IMR-90 (cell line): ENCODE measurements at regions not wholly inside any gene's neighbourhood (a gene's known extent, or its start where the extent isn't known, plus 50 kb on each side); places are given as distances from the start of the nearest gene placed in this dataset.

ENCODE experiments used
- ATAC-seq: fragments of 200-7000 bp; cut with Tn5 transposase; 2 replicates; pipeline ENCODE4 v1.9.1; 2020; ENCODE audit warnings: low read depth, mild to moderate bottlenecking, moderate library complexity
- BruUV-seq: library from RNA; stranded (reverse); fragments of 400-500 nt; replicated peaks from 2 replicates; lab custom pipeline; 2021; lab: Mats Ljungman, UMichigan
- CTCF ChIA-PET: fragments of 300-600 bp; formaldehyde crosslinking; extraction: SDS; loops from one replicate; lab custom pipeline; 2021; ENCODE audit warnings: antibody characterized with exemption; lab: Yijun Ruan, JAX
- POLR2A ChIA-PET: fragments of 300-600 bp; sonication (Branson Sonifier 250); formaldehyde crosslinking; loops from one replicate; lab custom pipeline; 2022; ENCODE audit warnings: antibody characterized with exemption; ENCODE audit not compliant: unreplicated experiment; lab: Charles Lee
- DNase-seq: peaks from one replicate; pipeline ENCODE4 v3.0.0; 2013
- H2AFZ ChIP-seq: replicated peaks from 2 replicates; pipeline ENCODE3; 2013; ENCODE audit warnings: low read length, mild to moderate bottlenecking; ENCODE audit not compliant: poor library complexity
- H2AK5ac ChIP-seq: 2 replicates; pipeline ENCODE4 v1.6.1; 2013; ENCODE audit warnings: low read depth, low read length, inconsistent platforms
- H2AK9ac ChIP-seq: replicated peaks from 2 replicates; pipeline ENCODE3; 2013; ENCODE audit warnings: mild to moderate bottlenecking, low read depth, low read length, moderate library complexity; ENCODE audit not compliant: poor library complexity
- H2BK120ac ChIP-seq: 2 replicates; pipeline ENCODE4 v1.6.1; 2013; ENCODE audit warnings: low read depth, low read length, inconsistent platforms
- H2BK15ac ChIP-seq: 3 replicates; pipeline ENCODE4 v1.6.1; 2013; ENCODE audit warnings: low read depth, low read length, inconsistent platforms
- H2BK20ac ChIP-seq: 2 replicates; pipeline ENCODE4 v1.6.1; 2013; ENCODE audit warnings: low read depth, mild to moderate bottlenecking, inconsistent platforms, low read length, moderate library complexity
- H2BK5ac ChIP-seq: 2 replicates; pipeline ENCODE4 v1.6.1; 2013; ENCODE audit warnings: mild to moderate bottlenecking, low read depth, low read length, inconsistent platforms; ENCODE audit not compliant: poor library complexity, severe bottlenecking
- H3K14ac ChIP-seq: replicated peaks from 2 replicates; pipeline ENCODE4 v1.6.1; 2013; ENCODE audit warnings: low read depth, low read length, inconsistent platforms
- H3K18ac ChIP-seq: 2 replicates; pipeline ENCODE4 v1.6.1; 2013; ENCODE audit warnings: low read depth, low read length, control low read depth
- H3K23ac ChIP-seq: 2 replicates; pipeline ENCODE4 v1.6.1; 2013; ENCODE audit warnings: low read depth, low read length, inconsistent platforms
- H3K27ac ChIP-seq: 2 replicates; pipeline ENCODE4 v1.5.1; 2013; ENCODE audit warnings: mild to moderate bottlenecking, control low read depth, low read length; ENCODE audit not compliant: insufficient read depth
- H3K27me3 ChIP-seq: 2 replicates; pipeline ENCODE4 v1.6.1; 2013; ENCODE audit warnings: low read length; ENCODE audit not compliant: control insufficient read depth, insufficient read depth
- H3K36me3 ChIP-seq: 2 replicates; pipeline ENCODE4 v1.6.1; 2013; ENCODE audit warnings: low read length, mixed read lengths; ENCODE audit not compliant: control insufficient read depth, insufficient read depth
- H3K4ac ChIP-seq: 2 replicates; pipeline ENCODE4 v1.6.1; 2013; ENCODE audit warnings: low read depth, low read length, inconsistent platforms
- H3K4me1 ChIP-seq: 2 replicates; pipeline ENCODE4 v1.6.1; 2013; ENCODE audit warnings: low read length, mixed read lengths; ENCODE audit not compliant: control insufficient read depth, insufficient read depth
- H3K4me2 ChIP-seq: 2 replicates; pipeline ENCODE4 v1.6.1; 2013; ENCODE audit warnings: low read depth, mild to moderate bottlenecking, control low read depth, low read length, moderate library complexity
- H3K4me3 ChIP-seq: 2 replicates; pipeline ENCODE4 v1.5.1; 2013; ENCODE audit warnings: low read depth, mild to moderate bottlenecking, control low read depth, low read length, moderate library complexity; ENCODE audit not compliant: insufficient read depth
- H3K56ac ChIP-seq: 2 replicates; pipeline ENCODE4 v1.6.1; 2013; ENCODE audit warnings: low read length, inconsistent platforms; ENCODE audit not compliant: insufficient read depth; ENCODE audit errors: extremely low read depth
- H3K79me1 ChIP-seq, 2 experiments: 2 replicates each; pipeline ENCODE4 v1.6.1; 2013; ENCODE audit warnings: low read length in 2 of 2, inconsistent platforms in 1 of 2, low read depth in 1 of 2
- H3K9ac ChIP-seq: 2 replicates; pipeline ENCODE4 v1.6.1; 2013; ENCODE audit warnings: low read depth, low read length, control low read depth
- H3K9me1 ChIP-seq: 2 replicates; pipeline ENCODE4 v1.6.1; 2013; ENCODE audit warnings: low read length, inconsistent platforms; ENCODE audit not compliant: insufficient read depth
- H3K9me3 ChIP-seq: 2 replicates; pipeline ENCODE4 v1.6.1; 2013; ENCODE audit warnings: low read length; ENCODE audit not compliant: control insufficient read depth, insufficient read depth
- H4K20me1 ChIP-seq: 2 replicates; pipeline ENCODE4 v1.6.1; 2013; ENCODE audit warnings: low read length, inconsistent platforms; ENCODE audit not compliant: insufficient read depth
- H4K5ac ChIP-seq: 2 replicates; pipeline ENCODE4 v1.6.1; 2013; ENCODE audit warnings: mild to moderate bottlenecking, low read depth, low read length, control low read depth
- H4K8ac ChIP-seq, 2 experiments: 2 replicates each; pipeline ENCODE4 v1.6.1; 2013; ENCODE audit warnings: low read depth in 2 of 2, low read length in 2 of 2, control low read depth in 1 of 2, inconsistent platforms in 1 of 2
- H4K91ac ChIP-seq: 2 replicates; pipeline ENCODE4 v1.6.1; 2013; ENCODE audit warnings: low read depth, low read length, inconsistent platforms; ENCODE audit not compliant: insufficient read depth
- ELK1 ChIP-seq: fragments of 150-350 bp; IDR thresholded peaks from 2 replicates; pipeline ENCODE4 v1.6.1; 2016; ENCODE audit warnings: low read depth, mild to moderate bottlenecking, low read length, moderate library complexity, borderline replicate concordance
- FOS ChIP-seq: fragments of 150-350 bp; IDR thresholded peaks from 2 replicates; pipeline ENCODE4 v1.6.1; 2016; ENCODE audit warnings: low read depth, low read length
- MXI1 ChIP-seq: IDR thresholded peaks from 2 replicates; pipeline ENCODE4 v1.6.1; 2012; ENCODE audit warnings: low read depth, mild to moderate bottlenecking, low read length, moderate library complexity, borderline replicate concordance
- NFE2L2 ChIP-seq: fragments of 150-350 bp; IDR thresholded peaks from 2 replicates; pipeline ENCODE4 v1.6.1; 2016; ENCODE audit warnings: low read depth, mild to moderate bottlenecking, low read length
- SMC3 ChIP-seq: fragments of 150-350 bp; IDR thresholded peaks from 2 replicates; pipeline ENCODE4 v1.6.1; 2016; ENCODE audit warnings: low read depth, mild to moderate bottlenecking, antibody characterized with exemption, low read length, moderate library complexity
- WGBS, 2 experiments: methylation state at CpG; one replicate each; pipeline versions ENCODE4 v1.1.5 to v1.1.7; 2013; ENCODE audit warnings: missing lambda C conversion rate in 2 of 2; ENCODE audit not compliant: insufficient read length in 1 of 2; ENCODE audit errors: extremely low coverage in 2 of 2; 5-methylcytosine and 5-hydroxymethylcytosine counted together
- dilution Hi-C: fragments of 300-500 bp; cut with HindIII; formaldehyde crosslinking; loops from one replicate; pipeline ENCODE4 v1.14.3; 2018; ENCODE audit warnings: low sequenced_read_pairs; ENCODE audit not compliant: unreplicated experiment
- in situ Hi-C: fragments of 300-500 bp; cut with MboI; formaldehyde crosslinking; loops from 3 replicates; pipeline ENCODE4 v1.14.3; 2019; ENCODE audit warnings: low sequenced_read_pairs, inconsistent platforms, mixed read lengths
- intact Hi-C: fragments of 100-400 bp; cut with micrococcal nuclease; formaldehyde crosslinking; loops from 2 replicates; pipeline ENCODE4 v1.10.0; 2022

- ATAC-seq (no peak), DNase-seq (no peak)
- in situ Hi-C loops (no loop called here), intact Hi-C loops (no loop called here), dilution Hi-C loops (no loop called here)
- Histone ChIP-seq H3K27me3 (no peaks in the 10 kb centered on the region), H3K36me3 (no peaks in the 10 kb centered on the region), H2AK5ac (no peak overlapping the region), H3K4me2 (no peak overlapping the region), H3K4me1 (no peaks in the 10 kb centered on the region), H3K4me3 (no peak overlapping the region), H4K5ac (no peak overlapping the region), H3K27ac (no peak overlapping the region), H3K9me3 (peaks cover 2% of the 10 kb centered on the region), H4K91ac (no peak overlapping the region), H3K14ac (no peak overlapping the region), H2BK15ac (no peak overlapping the region), H2AK9ac (no peak overlapping the region), H4K20me1 (no peaks in the 10 kb centered on the region), H2BK120ac (no peak overlapping the region), H3K56ac (no peak overlapping the region), H2AFZ (no peak overlapping the region), H3K9me1 (no peaks in the 10 kb centered on the region), H3K9ac (no peak overlapping the region), H2BK20ac (no peak overlapping the region), H2BK5ac (no peak overlapping the region), H3K4ac (no peak overlapping the region), H3K23ac (no peak overlapping the region), H3K18ac (no peak overlapping the region), H3K79me1 (no peaks in the 10 kb centered on the region), H4K8ac (no peak overlapping the region)
- WGBS, 2 experiments, result 40% methylated on average over 1 of the region's 3 CpGs; no CpG with 5 or more reads in 1 of the 2 experiments
- POLR2A ChIA-PET, result no interaction called here
- CTCF ChIA-PET, result no interaction called here
- no TSS peak for BruUV-seq
- no peak for TF ChIP-seq FOS
- TF ChIP-seq ELK1, result no peak
- no peak for TF ChIP-seq SMC3
- TF ChIP-seq NFE2L2, result no peak
- TF ChIP-seq MXI1, result no peak
These were observed 854.5 kb upstream of the EPHA5 start for GRCh38 chr4:66524781-66525180.
